NCI-H748 treated with DMSO at 0.1 percent for 48 hours (cell line): ENCODE measurements at regions not wholly inside any gene's neighbourhood (a gene's known extent, or its start where the extent isn't known, plus 50 kb on each side); places are given as distances from the start of the nearest gene placed in this dataset.

Source experiments
- DNase-seq: peaks from one replicate; lab custom pipeline; 2025; lab: John Stamatoyannopoulos, UW

- DNase-seq = no peak
Measured at GRCh38 chr11:92317721-92318120, 93.1 kb downstream of the FAT3 start.

- no peak for DNase-seq
Measured at GRCh38 chr11:92322225-92322624, 97.6 kb downstream of the FAT3 start.

GRCh38 chr11:92324890-92325289 lies 100.3 kb downstream of the FAT3 start:
- no peak for DNase-seq

- no peak for DNase-seq
Measured at GRCh38 chr11:92325416-92325815, 100.8 kb downstream of the FAT3 start.

- DNase-seq = peak; percentile 61
Measured at GRCh38 chr11:92329137-92329536, 104.5 kb downstream of the FAT3 start.

GRCh38 chr11:92329646-92330045 lies 105.0 kb downstream of the FAT3 start:
- no peak for DNase-seq

GRCh38 chr11:92330114-92330513 lies 105.5 kb downstream of the FAT3 start:
- no peak for DNase-seq

- no peak for DNase-seq
Measured at GRCh38 chr11:92332986-92333385, 108.4 kb downstream of the FAT3 start.

- peak; percentile 1 for DNase-seq
Measured at GRCh38 chr11:92340839-92341238, 116.2 kb downstream of the FAT3 start.

GRCh38 chr11:92342034-92342720 lies 117.6 kb downstream of the FAT3 start:
- no peak for DNase-seq

GRCh38 chr11:92342886-92343285 lies 118.3 kb downstream of the FAT3 start:
- no peak for DNase-seq

- no peak for DNase-seq
Measured at GRCh38 chr11:92346220-92346619, 121.6 kb downstream of the FAT3 start.

GRCh38 chr11:92347454-92347853 lies 122.8 kb downstream of the FAT3 start:
- DNase-seq = no peak

- DNase-seq = no peak
Measured at GRCh38 chr11:92349486-92350156, 125.0 kb downstream of the FAT3 start.

- no peak for DNase-seq
Measured at GRCh38 chr11:92357344-92357743, 132.7 kb downstream of the FAT3 start.

- no peak for DNase-seq
Measured at GRCh38 chr11:92357841-92358240, 133.2 kb downstream of the FAT3 start.

GRCh38 chr11:92361551-92361950 lies 136.9 kb downstream of the FAT3 start:
- DNase-seq = no peak

- DNase-seq = no peak
Measured at GRCh38 chr11:92362989-92363388, 138.4 kb downstream of the FAT3 start.

GRCh38 chr11:92364177-92364576 lies 139.6 kb downstream of the FAT3 start:
- no peak for DNase-seq

GRCh38 chr11:92376146-92376599 lies 151.6 kb downstream of the FAT3 start:
- peak; percentile 53 for DNase-seq

GRCh38 chr11:92376680-92377079 lies 152.1 kb downstream of the FAT3 start:
- DNase-seq = no peak

GRCh38 chr11:92380882-92381281 lies 156.3 kb downstream of the FAT3 start:
- no peak for DNase-seq

GRCh38 chr11:92382311-92382710 lies 157.7 kb downstream of the FAT3 start:
- DNase-seq = no peak

GRCh38 chr11:92383430-92383829 lies 158.8 kb downstream of the FAT3 start:
- no peak for DNase-seq
